Upper lobe of left lung (tissue), 6 donors: ENCODE measurements at regions not wholly inside any gene's neighbourhood (a gene's known extent, or its start where the extent isn't known, plus 50 kb on each side); places are given as distances from the start of the nearest gene placed in this dataset.
"Not testable (repeated sequence)": the region's sequence is repeated elsewhere in the genome, so short reads cannot be mapped to it uniquely, and the experiment has no call there.

Experiments
- ATAC-seq, 2 donors: fragments of 200-7000 bp; cut with Tn5 transposase; one replicate each; pipeline ENCODE4 v1.9.1; 2022; ENCODE audit warnings: mild to moderate bottlenecking in 2 of 2, moderate library complexity in 2 of 2; ENCODE audit not compliant: low FRiP score in 2 of 2
- DNase-seq, 2 donors: peaks; one replicate each; pipeline ENCODE4 v3.0.0-alpha.2; 2019 to 2020
- H3K27ac ChIP-seq, 4 donors: fragments of 200-600 bp; sonication (generic); one replicate each; pipeline ENCODE4 v1.5.1; 2016 to 2019
- H3K27me3 ChIP-seq, 4 donors: fragments of 200-600 bp; sonication (generic); one replicate each; pipeline ENCODE4 v1.5.1; 2017 to 2019
- H3K36me3 ChIP-seq, 4 donors: fragments of 200-600 bp; sonication (generic); one replicate each; pipeline ENCODE4 v1.5.1; 2016 to 2019
- H3K4me1 ChIP-seq, 4 donors: fragments of 200-600 bp; sonication (generic); one replicate each; pipeline ENCODE4 v1.5.1; 2018 to 2019
- H3K4me3 ChIP-seq, 4 donors: fragments of 200-600 bp; sonication (generic); one replicate each; pipeline ENCODE4 v1.5.1; 2017 to 2019; ENCODE audit warnings: mild to moderate bottlenecking in 2 of 4, moderate library complexity in 1 of 4
- H3K9me3 ChIP-seq, 4 donors: fragments of 200-600 bp; sonication (generic); one replicate each; pipeline ENCODE4 v1.5.1; 2018 to 2019
- EP300 ChIP-seq, 4 donors: sonication (generic); formaldehyde crosslinking; IDR thresholded peaks; one replicate each; pipeline ENCODE4 v1.5.1; 2017; ENCODE audit warnings: antibody characterized with exemption in 4 of 4, control low read depth in 2 of 4
- POLR2A ChIP-seq, 4 donors: fragments of 450-650 bp; IDR thresholded peaks; one replicate each; pipeline ENCODE4 v1.5.1; 2016 to 2017; ENCODE audit warnings: antibody characterized with exemption in 4 of 4, mild to moderate bottlenecking in 2 of 4
- POLR2AphosphoS5 ChIP-seq, 2 donors: sonication (generic); formaldehyde crosslinking; IDR thresholded peaks; one replicate each; pipeline ENCODE4 v1.5.1; 2017; ENCODE audit warnings: antibody characterized with exemption in 2 of 2
- WGBS, 2 donors: methylation state at CpG; one replicate each; pipeline ENCODE4 v1.1.5; 2017 to 2018; 5-methylcytosine and 5-hydroxymethylcytosine counted together
- TF ChIP-seq, protein P1 (sequence below), 6 experiments: fragments of 450-650 bp in 4 of 6; fragments of 200-600 bp in 2 of 6; sonication (generic) in 2 of 6; IDR thresholded peaks; one replicate each; pipeline ENCODE4 v1.5.1; 2016 to 2019; ENCODE audit warnings: antibody characterized with exemption in 6 of 6
- donor health status: DM: no; HTN: no; CAD: no; lungs with moderate emphysema.
- donor health status: DM: no; HTN: yes; CAD: no; lungs with severe emphysema.

DNA sequence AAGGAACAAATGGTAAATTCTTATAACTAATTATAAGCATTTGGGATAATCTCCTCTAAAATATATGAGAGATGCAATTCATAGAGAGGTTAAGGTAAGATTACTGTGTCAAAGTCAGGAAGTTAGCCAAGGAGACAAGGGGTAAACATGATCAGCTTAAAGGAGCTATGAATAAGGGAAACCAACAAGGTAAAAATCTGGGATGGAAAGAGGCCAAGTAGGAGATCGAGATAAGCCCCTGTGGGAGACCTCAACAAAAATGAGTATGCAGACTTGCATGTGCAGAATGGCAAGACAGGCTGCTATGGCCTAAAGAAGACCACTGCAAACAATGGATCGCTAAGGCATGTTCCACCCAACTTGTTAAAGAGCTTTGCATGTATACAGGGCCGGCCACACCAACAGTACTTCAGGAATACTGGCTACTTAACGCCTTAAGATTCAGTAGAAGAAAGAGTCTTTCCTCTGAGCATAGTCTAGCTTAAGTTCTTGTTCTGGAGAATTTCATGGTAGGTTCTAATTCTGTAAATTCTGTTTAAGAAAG lies 738.6 kb downstream of the GALC start:
- 44 to 49% methylated on average over 4 of the region's 4 CpGs for WGBS, 2 donors
- Histone ChIP-seq H3K4me1 (no peaks in the 10 kb centered on the region), H3K27ac (no peak overlapping the region), H3K9me3 (no peaks in the 10 kb centered on the region), H3K27me3 (no peaks in the 10 kb centered on the region), H3K4me3 (no peak overlapping the region), H3K36me3 (no peaks in the 10 kb centered on the region)
- no peak for ATAC-seq
- no peak for DNase-seq
- TF ChIP-seq, protein P1, sequence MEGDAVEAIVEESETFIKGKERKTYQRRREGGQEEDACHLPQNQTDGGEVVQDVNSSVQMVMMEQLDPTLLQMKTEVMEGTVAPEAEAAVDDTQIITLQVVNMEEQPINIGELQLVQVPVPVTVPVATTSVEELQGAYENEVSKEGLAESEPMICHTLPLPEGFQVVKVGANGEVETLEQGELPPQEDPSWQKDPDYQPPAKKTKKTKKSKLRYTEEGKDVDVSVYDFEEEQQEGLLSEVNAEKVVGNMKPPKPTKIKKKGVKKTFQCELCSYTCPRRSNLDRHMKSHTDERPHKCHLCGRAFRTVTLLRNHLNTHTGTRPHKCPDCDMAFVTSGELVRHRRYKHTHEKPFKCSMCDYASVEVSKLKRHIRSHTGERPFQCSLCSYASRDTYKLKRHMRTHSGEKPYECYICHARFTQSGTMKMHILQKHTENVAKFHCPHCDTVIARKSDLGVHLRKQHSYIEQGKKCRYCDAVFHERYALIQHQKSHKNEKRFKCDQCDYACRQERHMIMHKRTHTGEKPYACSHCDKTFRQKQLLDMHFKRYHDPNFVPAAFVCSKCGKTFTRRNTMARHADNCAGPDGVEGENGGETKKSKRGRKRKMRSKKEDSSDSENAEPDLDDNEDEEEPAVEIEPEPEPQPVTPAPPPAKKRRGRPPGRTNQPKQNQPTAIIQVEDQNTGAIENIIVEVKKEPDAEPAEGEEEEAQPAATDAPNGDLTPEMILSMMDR (IDR thresholded peaks at IDR 0.05) = no peak
- no peak for TF ChIP-seq EP300 (IDR thresholded peaks at IDR 0.05)
- TF ChIP-seq POLR2AphosphoS5 (IDR thresholded peaks at IDR 0.05) = no peak
- no peak for TF ChIP-seq POLR2A (IDR thresholded peaks at IDR 0.05)

DNA sequence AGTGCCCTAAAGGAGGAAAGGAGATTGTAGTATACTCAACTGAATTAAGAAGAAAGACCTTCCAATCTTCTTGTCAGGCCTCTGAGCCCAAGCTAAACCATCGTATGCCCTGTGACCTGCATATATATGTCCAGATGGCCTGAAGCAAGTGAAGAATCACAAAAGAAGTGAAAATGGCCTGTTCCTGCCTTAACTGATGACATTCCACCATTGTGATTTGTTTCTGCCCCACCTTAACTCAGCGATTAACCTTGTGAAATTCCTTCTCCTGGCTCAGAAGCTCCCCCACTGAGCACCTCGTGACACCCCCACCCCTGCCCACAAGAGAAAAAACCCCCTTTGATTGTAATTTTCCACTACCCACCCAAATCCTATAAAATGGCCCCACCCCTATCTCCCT lies 739.2 kb downstream of the GALC start:
- not testable (repeated sequence) for ATAC-seq, H3K36me3 ChIP-seq, H3K4me1 ChIP-seq, H3K4me3 ChIP-seq, H3K9me3 ChIP-seq, DNase-seq, H3K27ac ChIP-seq, H3K27me3 ChIP-seq
- 56% methylated on average over 3 of the region's 3 CpGs for WGBS, 2 donors

DNA sequence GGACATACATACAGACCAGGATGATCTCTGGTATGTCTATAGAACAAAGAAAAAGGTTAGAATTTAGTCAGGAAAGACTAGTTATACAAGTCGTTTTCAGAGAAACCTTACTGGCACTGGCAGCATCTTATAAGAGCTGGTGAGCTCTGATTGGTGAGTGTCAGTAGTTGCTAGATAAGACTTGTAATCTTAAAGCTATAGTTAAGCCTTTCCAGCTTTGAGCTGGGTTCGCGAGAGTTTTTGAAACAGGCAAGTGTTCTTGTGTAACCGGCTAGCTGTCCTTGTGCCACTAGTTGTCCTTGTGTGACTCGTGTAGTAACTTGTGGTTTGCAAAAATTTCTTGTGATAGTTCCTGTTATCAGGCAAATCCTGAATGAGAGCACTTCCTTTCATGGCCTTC lies 740.9 kb downstream of the GALC start:
- Histone ChIP-seq H3K4me3 (no peak overlapping the region), H3K27ac (no peak overlapping the region), H3K9me3 (no peaks in the 10 kb centered on the region), H3K36me3 (no peaks in the 10 kb centered on the region), H3K4me1 (no peaks in the 10 kb centered on the region), H3K27me3 (no peaks in the 10 kb centered on the region)
- WGBS, 2 donors = 64 to 74% methylated on average over 5 of the region's 5 CpGs
- ATAC-seq (no peak), DNase-seq (no peak)
- TF ChIP-seq, protein P1 (IDR thresholded peaks at IDR 0.05) = no peak
- no peak for TF ChIP-seq POLR2AphosphoS5 (IDR thresholded peaks at IDR 0.05)
- TF ChIP-seq EP300 (IDR thresholded peaks at IDR 0.05) = no peak
- TF ChIP-seq POLR2A (IDR thresholded peaks at IDR 0.05) = no peak

DNA sequence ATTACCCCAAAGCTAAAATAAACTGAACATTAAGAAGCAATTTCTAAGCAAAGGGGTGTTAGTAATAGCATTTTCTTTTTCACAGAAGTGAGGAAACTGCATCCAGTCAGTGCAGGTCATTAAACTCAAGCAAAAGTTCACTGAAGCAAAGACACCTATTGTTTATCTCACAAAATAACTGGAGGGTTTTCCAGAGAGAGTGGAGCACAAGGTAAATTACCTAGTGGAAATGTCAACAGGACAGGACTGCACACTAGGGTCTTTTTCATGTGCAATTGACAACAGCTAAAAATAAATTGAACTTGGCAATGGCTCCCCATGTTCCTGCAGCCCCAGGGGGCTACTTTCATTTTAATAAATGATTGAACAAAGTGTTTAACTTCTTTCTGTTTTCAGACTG lies 742.0 kb downstream of the GALC start:
- H3K27me3 ChIP-seq = no peaks in the 10 kb centered on the region
- no peak overlapping the region for H3K4me3 ChIP-seq
- DNase-seq (no peak), ATAC-seq (no peak)
- H3K4me1 ChIP-seq = no peaks in the 10 kb centered on the region
- H3K36me3 ChIP-seq = no peaks in the 10 kb centered on the region
- TF ChIP-seq POLR2AphosphoS5 (IDR thresholded peaks at IDR 0.05) (no peak), EP300 (IDR thresholded peaks at IDR 0.05) (no peak), POLR2A (IDR thresholded peaks at IDR 0.05) (no peak)
- TF ChIP-seq, protein P1 (IDR thresholded peaks at IDR 0.05) = no peak
- H3K9me3 ChIP-seq = no peaks in the 10 kb centered on the region
- H3K27ac ChIP-seq = no peak overlapping the region

DNA sequence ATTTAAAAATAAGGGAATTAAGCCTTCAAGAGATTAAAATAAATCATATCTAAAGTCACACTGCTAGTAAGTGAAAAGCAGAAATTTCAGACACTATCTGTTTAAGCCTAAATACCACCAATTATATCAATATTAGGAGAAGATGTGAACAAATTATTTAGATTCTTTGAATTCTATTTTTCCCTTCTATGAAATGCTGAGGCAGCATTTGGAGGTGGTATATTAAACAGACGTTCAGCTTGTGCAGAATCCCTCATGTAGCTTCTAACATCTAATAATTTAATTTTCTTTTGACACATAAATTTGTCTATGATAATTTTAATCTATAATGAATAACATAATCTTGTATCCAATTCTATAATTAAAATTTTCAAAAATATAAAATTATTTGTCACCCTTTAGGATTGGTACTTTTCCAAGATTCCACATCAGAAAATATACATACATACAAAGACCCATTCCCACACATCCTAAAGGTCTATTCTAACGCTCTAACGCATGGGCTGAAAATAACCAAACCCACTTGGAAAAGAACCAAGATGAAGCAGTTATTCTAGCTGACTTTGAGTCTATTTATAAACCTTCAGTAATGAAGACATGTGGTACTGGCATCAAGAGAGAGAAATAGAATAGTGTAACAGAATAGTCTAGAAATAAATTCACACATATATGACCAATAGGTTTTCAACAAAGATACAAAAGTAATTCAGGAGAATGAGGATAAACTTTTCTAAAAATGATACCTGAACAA lies 751.8 kb downstream of the GALC start:
- H3K27ac ChIP-seq = no peak overlapping the region
- no peak overlapping the region for H3K4me3 ChIP-seq
- DNase-seq (no peak), ATAC-seq (no peak)
- no peaks in the 10 kb centered on the region for H3K27me3 ChIP-seq
- TF ChIP-seq POLR2AphosphoS5 (IDR thresholded peaks at IDR 0.05) (no peak), POLR2A (IDR thresholded peaks at IDR 0.05) (no peak), EP300 (IDR thresholded peaks at IDR 0.05) (no peak)
- TF ChIP-seq, protein P1 (IDR thresholded peaks at IDR 0.05) = no peak
- no peaks in the 10 kb centered on the region for H3K9me3 ChIP-seq
- no peaks in the 10 kb centered on the region for H3K36me3 ChIP-seq
- WGBS, 2 donors = 64 to 66% methylated on average over 3 of the region's 3 CpGs
- H3K4me1 ChIP-seq = no peaks in the 10 kb centered on the region

DNA sequence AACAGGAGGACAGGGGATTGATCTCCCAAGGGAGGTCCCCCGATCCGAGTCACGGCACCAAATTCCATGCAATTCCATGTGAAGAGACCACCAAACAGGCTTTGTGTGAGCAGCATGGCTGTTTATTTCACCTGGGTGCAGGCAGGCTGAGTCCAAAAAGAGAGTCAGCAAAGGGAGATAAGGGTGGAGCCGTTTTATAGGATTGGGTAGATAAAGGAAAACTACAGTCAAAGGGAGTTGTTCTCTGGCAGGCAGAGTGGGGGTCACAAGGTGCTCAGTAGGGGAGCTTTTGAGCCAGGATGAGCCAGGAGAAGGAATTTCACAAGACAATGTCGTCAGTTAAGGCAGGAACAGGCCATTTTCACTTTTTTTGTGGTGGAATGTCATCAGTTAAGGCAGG lies 752.7 kb downstream of the GALC start:
- H3K36me3 ChIP-seq, H3K9me3 ChIP-seq, DNase-seq, H3K27me3 ChIP-seq, H3K27ac ChIP-seq, ATAC-seq, H3K4me3 ChIP-seq, H3K4me1 ChIP-seq: not testable (repeated sequence)
- WGBS, 2 donors = 38 to 57% methylated on average over 5 of the region's 5 CpGs
